Retinal pigment epithelial cell (primary cell): ENCODE measurements at regions not wholly inside any gene's neighbourhood (a gene's known extent, or its start where the extent isn't known, plus 50 kb on each side); places are given as distances from the start of the nearest gene placed in this dataset.
A peak's percentile ranks its signal among the peaks of the same experiment; 100 is the strongest.

ENCODE experiments used
- DNase-seq: peaks from one replicate; pipeline ENCODE4 v3.0.0-alpha.2; 2010; ENCODE audit warnings: low read depth
- H3K4me3 ChIP-seq: 2 replicates; pipeline ENCODE4 v1.5.1; 2011; ENCODE audit warnings: mild to moderate bottlenecking, low read length, control low read depth, moderate library complexity
- CTCF ChIP-seq: conservative IDR thresholded peaks from 2 replicates; pipeline ENCODE4 v1.5.1; 2011; ENCODE audit warnings: low read depth, low read length, control low read depth, inconsistent platforms

GRCh38 chr6:10276660-10277287, 138.1 kb downstream of the TFAP2A start:
- TF ChIP-seq CTCF: no peak
- no peak overlapping the region for H3K4me3 ChIP-seq
- no peak for DNase-seq

- DNase-seq: peak; percentile 28
Measured at GRCh38 chr6:10276106-10276505, 138.8 kb downstream of the TFAP2A start.

GRCh38 chr6:10272591-10272990, 142.3 kb downstream of the TFAP2A start:
- DNase-seq: no peak
- H3K4me3 ChIP-seq: no peak overlapping the region
- no peak for TF ChIP-seq CTCF

More at GRCh38 chr6:10276106-10276505, 138.8 kb downstream of the TFAP2A start:
- no peak overlapping the region for H3K4me3 ChIP-seq
- TF ChIP-seq CTCF: no peak

- TF ChIP-seq CTCF: no peak
- DNase-seq: no peak
- H3K4me3 ChIP-seq: no peak overlapping the region
Measured at GRCh38 chr6:10271982-10272381, 142.9 kb downstream of the TFAP2A start.

GRCh38 chr6:10269814-10270472, 144.9 kb downstream of the TFAP2A start:
- TF ChIP-seq CTCF: no peak

GRCh38 chr6:10268611-10269310, 146.1 kb downstream of the TFAP2A start:
- TF ChIP-seq CTCF: no peak
- no peak for DNase-seq
- no peak overlapping the region for H3K4me3 ChIP-seq

More at GRCh38 chr6:10269814-10270472, 144.9 kb downstream of the TFAP2A start:
- no peak for DNase-seq
- H3K4me3 ChIP-seq: no peak overlapping the region

- TF ChIP-seq CTCF: no peak
- H3K4me3 ChIP-seq: no peak overlapping the region
- DNase-seq: no peak
Measured at GRCh38 chr6:10268111-10268510, 146.8 kb downstream of the TFAP2A start.
